GM18505 (cell line): ENCODE measurements at regions not wholly inside any gene's neighbourhood (a gene's known extent, or its start where the extent isn't known, plus 50 kb on each side); places are given as distances from the start of the nearest gene placed in this dataset.
"Not testable (repeated sequence)": the region's sequence is repeated elsewhere in the genome, so short reads cannot be mapped to it uniquely, and the experiment has no call there.

Experiments used
- ATAC-seq: cut with Tn5 transposase; IDR thresholded peaks from one replicate; pipeline ENCODE4 v1.9.1; 2021; ENCODE audit not compliant: unreplicated experiment
- POLR2A ChIP-seq: IDR thresholded peaks from 4 replicates; pipeline ENCODE4 v1.6.1; 2011; ENCODE audit warnings: borderline replicate concordance; ENCODE audit not compliant: insufficient read depth, insufficient read length; ENCODE audit errors: extremely low read depth

GRCh38 chr1:244140420-244140819 is 89.3 kb downstream of the ZBTB18 start:
- ATAC-seq = no peak

GRCh38 chr1:244144053-244144452 is 93.0 kb downstream of the ZBTB18 start:
- ATAC-seq = no peak
- no peak for TF ChIP-seq POLR2A

More at GRCh38 chr1:244140420-244140819, 89.3 kb downstream of the ZBTB18 start:
- no peak for TF ChIP-seq POLR2A

GRCh38 chr1:244150071-244150470 is 99.0 kb downstream of the ZBTB18 start:
- TF ChIP-seq POLR2A = no peak
- ATAC-seq = no peak

GRCh38 chr1:244150665-244151064 is 99.6 kb downstream of the ZBTB18 start:
- no peak for ATAC-seq

GRCh38 chr1:244151537-244151936 is 100.5 kb downstream of the ZBTB18 start:
- no peak for TF ChIP-seq POLR2A
- no peak for ATAC-seq

More at GRCh38 chr1:244150665-244151064, 99.6 kb downstream of the ZBTB18 start:
- TF ChIP-seq POLR2A = no peak

- TF ChIP-seq POLR2A = no peak
- ATAC-seq = no peak
Observed at GRCh38 chr1:244154508-244154871, 103.4 kb downstream of the ZBTB18 start.

- no peak for TF ChIP-seq POLR2A
- no peak for ATAC-seq
Observed at GRCh38 chr1:244154872-244155531, 103.9 kb downstream of the ZBTB18 start.

- no peak for TF ChIP-seq POLR2A
- ATAC-seq = no peak
Observed at GRCh38 chr1:244155661-244156060, 104.6 kb downstream of the ZBTB18 start.

GRCh38 chr1:244156617-244157016 is 105.5 kb downstream of the ZBTB18 start:
- ATAC-seq = not testable (repeated sequence)

GRCh38 chr1:244157731-244158438 is 106.8 kb downstream of the ZBTB18 start:
- no peak for TF ChIP-seq POLR2A

GRCh38 chr1:244159646-244160045 is 108.6 kb downstream of the ZBTB18 start:
- no peak for ATAC-seq
- no peak for TF ChIP-seq POLR2A

More at GRCh38 chr1:244157731-244158438, 106.8 kb downstream of the ZBTB18 start:
- no peak for ATAC-seq

GRCh38 chr1:244160455-244161235 is 109.6 kb downstream of the ZBTB18 start:
- TF ChIP-seq POLR2A = no peak
- ATAC-seq = no peak

- no peak for TF ChIP-seq POLR2A
- ATAC-seq = no peak
Observed at GRCh38 chr1:244161236-244161510, 110.1 kb downstream of the ZBTB18 start.

- TF ChIP-seq POLR2A = no peak
- no peak for ATAC-seq
Observed at GRCh38 chr1:244162786-244163530, 111.9 kb downstream of the ZBTB18 start.

GRCh38 chr1:244163861-244164510 is 112.9 kb downstream of the ZBTB18 start:
- no peak for TF ChIP-seq POLR2A
- ATAC-seq = no peak
